ENCODE measurements at regions not wholly inside any gene's neighbourhood (a gene's known extent, or its start where the extent isn't known, plus 50 kb on each side); places are given as distances from the start of the nearest gene placed in this dataset.
A peak's percentile ranks its signal among the peaks of the same experiment; 100 is the strongest.

DNA sequence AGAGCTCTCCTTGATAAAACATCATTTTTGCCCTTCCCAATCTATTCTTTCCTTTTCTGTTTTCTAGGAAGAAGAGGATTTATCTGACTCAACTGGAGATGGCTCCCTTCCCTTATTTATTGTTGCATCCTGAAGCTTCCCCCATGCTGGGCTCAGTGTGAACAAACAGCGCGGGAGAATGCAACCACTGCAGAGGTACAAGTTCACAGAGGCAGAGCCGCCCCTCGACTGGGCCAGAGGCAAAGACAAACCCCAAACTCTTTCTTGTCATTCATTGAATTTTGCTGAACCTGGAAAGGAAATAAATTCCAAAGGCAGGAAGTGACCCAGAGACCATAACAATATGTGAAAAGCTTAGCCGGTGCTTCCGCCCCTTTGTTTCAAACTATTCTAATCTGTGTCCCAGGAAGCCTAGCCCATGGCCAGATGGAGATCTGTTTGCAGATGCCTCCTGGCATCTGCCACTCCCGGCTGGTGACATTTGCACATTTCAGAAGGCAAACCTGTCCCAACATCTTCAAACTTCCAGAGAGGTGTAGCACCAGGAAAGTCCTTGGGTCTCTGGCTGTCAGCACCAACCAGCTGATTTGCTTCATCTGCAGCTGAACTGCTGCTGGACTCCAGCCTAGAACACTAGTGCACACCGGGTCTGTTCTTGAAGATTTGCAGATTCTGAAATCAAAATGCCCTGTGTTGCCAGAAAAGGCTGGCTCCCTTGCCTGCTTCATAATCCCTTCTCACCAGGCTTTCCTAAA lies 79.4 kb upstream of the MAP4K3 start (continued):
- no peak for TF ChIP-seq MTA1 (CRISPR knock-in tag; IDR thresholded peaks at IDR 0.05; ENCODE audit: borderline replicate concordance)
- TF ChIP-seq SUZ12 (IDR thresholded peaks at IDR 0.05; ENCODE audit: low read depth, low read length): no peak
- TF ChIP-seq ARID5B (CRISPR knock-in tag; IDR thresholded peaks at IDR 0.05): no peak; the same call in 1 of the 2 replicates
- TF ChIP-seq ZNF329 (CRISPR knock-in tag; IDR thresholded peaks at IDR 0.05; ENCODE audit: low read depth): no peak
- TF ChIP-seq RAD51 (IDR thresholded peaks at IDR 0.05; ENCODE audit: borderline replicate concordance): no peak
- no peak for TF ChIP-seq POGK (CRISPR knock-in tag; conservative IDR thresholded peaks at IDR 0.05)
- peak; percentile 22 for TF ChIP-seq CBX1 (IDR thresholded peaks at IDR 0.05; ENCODE audit: low read depth)
- TF ChIP-seq SMAD9 (CRISPR knock-in tag; IDR thresholded peaks at IDR 0.05): 0 out of 2 replicates have a peak, but pooled peaks have one; percentile 54
- peak; percentile 43 for TF ChIP-seq KAT8 (CRISPR knock-in tag; IDR thresholded peaks at IDR 0.05)
- TF ChIP-seq ZSCAN30 (CRISPR knock-in tag; IDR thresholded peaks at IDR 0.05): 0 out of 2 replicates have a peak, but pooled peaks have one; percentile 66
- 0 out of 2 replicates have a peak, but pooled peaks have one; percentile 40 for TF ChIP-seq ZNF800 (CRISPR knock-in tag; IDR thresholded peaks at IDR 0.05)
- 0 out of 2 replicates have a peak, but pooled peaks have one; percentile 3 for TF ChIP-seq ARNTL (CRISPR knock-in tag; IDR thresholded peaks at IDR 0.05)
- 0 out of 2 replicates have a peak, but pooled peaks have one; percentile 13 for TF ChIP-seq TFE3 (CRISPR knock-in tag; IDR thresholded peaks at IDR 0.05)
- no peak; the same call in 1 of the 2 replicates for TF ChIP-seq ZNF263 (CRISPR knock-in tag; IDR thresholded peaks at IDR 0.05)
- TF ChIP-seq ZKSCAN5 (CRISPR knock-in tag; IDR thresholded peaks at IDR 0.05): no peak
- TF ChIP-seq ZBTB1 (CRISPR knock-in tag; IDR thresholded peaks at IDR 0.05; ENCODE audit: borderline replicate concordance): no peak
- no peak for TF ChIP-seq RORA (CRISPR knock-in tag; IDR thresholded peaks at IDR 0.05)
- no peak for TF ChIP-seq CHD4 (IDR thresholded peaks at IDR 0.05; ENCODE audit: borderline replicate concordance, low read length)
- no peak for TF ChIP-seq ZKSCAN1 (IDR thresholded peaks at IDR 0.05; ENCODE audit: low read length)
- 0 out of 2 replicates have a peak, but pooled peaks have one; percentile 38 for TF ChIP-seq HNRNPL (IDR thresholded peaks at IDR 0.05; ENCODE audit: low read depth, low read length)
- TF ChIP-seq ZNF124 (CRISPR knock-in tag; IDR thresholded peaks at IDR 0.05): no peak
- no peak for TF ChIP-seq ZNF773 (CRISPR knock-in tag; IDR thresholded peaks at IDR 0.05; ENCODE audit: borderline replicate concordance)
